CD4-positive, alpha-beta T cell treated with Interleukin-6 at 100 ng/mL for 8 hours (primary cell): ENCODE measurements at regions not wholly inside any gene's neighbourhood (a gene's known extent, or its start where the extent isn't known, plus 50 kb on each side); places are given as distances from the start of the nearest gene placed in this dataset.
"Not testable (repeated sequence)": the region's sequence is repeated elsewhere in the genome, so short reads cannot be mapped to it uniquely, and the experiment has no call there.

Source experiments
- DNase-seq: peaks from one replicate; pipeline ENCODE4 v3.0.0-alpha.2; 2020; ENCODE audit warnings: mixed read lengths, low spot score

DNA sequence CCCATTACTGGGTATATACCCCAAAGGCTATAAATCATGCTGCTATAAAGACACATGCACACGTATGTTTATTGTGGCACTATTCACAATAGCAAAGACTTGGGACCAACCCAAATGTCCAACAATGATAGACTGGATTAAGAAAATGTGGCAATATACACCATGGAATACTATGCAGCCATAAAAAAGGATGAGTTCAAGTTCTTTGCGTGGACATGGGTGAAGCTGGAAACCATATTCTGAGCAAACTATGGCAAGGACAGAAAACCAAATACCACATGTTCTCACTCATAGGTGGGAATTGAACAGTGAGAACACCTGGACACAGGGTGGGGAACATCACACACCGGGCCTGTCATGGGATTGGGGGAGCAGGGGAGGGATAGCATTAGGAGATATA is 54.4 kb upstream of the MUCL1 start:
- not testable (repeated sequence) for DNase-seq

DNA sequence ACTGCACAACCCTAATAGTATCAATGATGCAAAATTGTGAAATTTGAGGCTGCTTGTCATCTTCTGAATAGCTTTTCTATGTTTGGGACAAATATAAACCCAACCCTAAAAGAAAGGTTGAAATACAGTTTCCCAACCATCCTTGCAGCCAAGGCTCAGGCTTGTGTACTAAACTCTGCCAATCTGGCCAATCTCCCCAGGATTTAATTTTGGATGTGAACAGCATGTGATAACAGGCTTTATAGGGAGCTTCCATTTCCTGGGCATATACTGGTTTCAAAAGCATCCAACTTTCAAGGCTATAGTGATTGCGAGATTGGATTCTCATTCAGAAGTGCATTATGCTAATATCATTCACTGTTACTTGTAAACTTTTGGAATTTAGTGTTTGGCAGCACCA is 55.7 kb upstream of the MUCL1 start:
- DNase-seq, result no peak

DNA sequence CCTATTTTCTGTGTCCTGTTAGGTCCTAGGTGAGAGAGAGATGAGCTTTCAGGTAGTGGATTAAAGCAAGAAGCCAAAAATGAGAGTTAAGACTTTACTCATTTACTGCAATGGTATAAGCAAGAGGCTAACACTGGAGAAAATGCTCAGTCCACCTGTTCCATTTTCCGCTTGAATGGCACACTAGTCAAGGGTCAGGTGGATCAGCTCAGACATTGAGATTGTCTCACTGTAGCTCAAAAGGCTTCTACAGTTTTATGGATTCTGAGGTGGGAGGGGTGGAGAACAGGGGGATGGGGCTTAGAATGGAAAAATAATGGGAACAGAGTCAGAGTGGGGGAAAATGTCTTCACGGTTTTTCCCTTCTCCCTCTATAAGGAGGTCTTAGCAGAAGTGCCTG is 57.3 kb upstream of the MUCL1 start:
- no peak for DNase-seq

DNA sequence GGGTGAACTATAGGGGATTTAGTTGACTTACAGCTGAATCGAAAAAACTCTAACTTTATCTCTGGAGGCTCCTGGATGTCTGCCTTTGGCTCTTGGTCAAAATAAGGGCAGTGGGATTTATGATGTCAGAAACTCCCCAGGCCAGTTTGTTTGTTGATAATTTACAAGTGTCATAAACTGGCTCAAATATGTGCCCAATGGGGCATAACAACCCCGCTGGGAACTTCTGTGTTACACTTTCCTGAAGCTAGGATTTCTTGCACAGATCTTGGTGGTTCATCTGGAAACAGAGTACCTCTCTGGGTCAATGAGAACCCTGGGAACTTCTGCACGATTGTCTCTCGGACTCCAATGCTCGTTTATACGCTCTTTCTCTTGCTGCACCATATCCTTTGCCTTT is 58.7 kb upstream of the MUCL1 start:
- no peak for DNase-seq

DNA sequence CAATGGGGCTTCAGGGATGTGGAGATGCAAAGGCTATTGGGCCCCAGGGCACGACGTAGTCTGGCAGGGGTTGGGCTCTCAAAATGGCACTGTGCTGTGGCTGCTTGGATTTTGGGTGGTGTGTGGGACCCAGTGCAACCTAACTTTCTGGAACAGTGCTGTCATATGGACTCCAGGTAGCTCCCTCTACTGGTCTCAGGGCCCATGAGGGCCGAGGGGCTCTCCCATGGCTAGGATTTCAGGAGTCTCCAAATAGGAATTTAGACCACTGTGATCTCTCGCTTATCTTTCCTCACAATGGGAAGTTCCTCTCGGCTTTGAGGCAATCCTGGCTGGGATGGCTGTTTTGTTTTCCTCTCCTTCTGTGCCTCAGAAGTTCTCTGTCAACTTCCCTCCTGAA is 68.2 kb upstream of the MUCL1 start:
- DNase-seq, result no peak

DNA sequence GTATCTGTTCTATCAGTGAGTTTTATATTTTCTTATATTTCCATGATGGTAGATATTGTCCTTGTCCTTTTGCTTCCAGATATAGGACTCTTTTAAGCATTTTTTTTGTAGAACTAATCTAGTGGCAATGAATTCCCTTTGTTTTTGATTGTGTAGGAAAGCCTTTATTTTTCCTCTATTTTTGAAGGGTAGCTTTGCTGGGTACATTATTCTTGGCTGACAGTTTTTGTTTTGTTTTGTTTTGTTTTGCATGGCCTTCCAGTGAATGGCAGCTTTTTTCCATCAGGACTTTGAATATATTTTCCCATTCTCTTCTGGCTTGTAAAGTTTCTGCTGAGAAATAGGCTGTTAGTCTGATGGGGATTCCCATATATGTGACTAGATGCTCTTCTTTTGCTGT is 70.2 kb upstream of the MUCL1 start:
- DNase-seq, result no peak

DNA sequence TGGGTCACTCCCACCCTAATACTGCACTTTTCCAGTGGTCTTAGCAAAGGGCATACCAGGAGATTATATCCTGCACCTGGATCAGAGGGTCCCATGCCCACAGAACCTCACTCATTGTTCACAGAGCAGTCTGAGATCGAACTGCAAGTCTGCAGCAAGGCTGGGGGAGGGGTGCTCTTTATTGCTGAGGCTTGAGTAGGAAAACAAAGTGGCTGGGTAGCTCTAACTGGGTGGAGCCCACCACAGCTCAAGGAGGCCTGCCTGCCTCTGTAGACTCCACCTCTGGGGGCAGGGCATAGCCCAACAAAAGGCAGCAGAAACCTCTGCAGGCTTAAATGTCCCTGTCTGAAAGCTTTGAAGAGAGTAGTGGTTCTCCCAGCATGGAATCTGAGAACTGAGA is 77.3 kb upstream of the MUCL1 start:
- DNase-seq, result peak; percentile 20

DNA sequence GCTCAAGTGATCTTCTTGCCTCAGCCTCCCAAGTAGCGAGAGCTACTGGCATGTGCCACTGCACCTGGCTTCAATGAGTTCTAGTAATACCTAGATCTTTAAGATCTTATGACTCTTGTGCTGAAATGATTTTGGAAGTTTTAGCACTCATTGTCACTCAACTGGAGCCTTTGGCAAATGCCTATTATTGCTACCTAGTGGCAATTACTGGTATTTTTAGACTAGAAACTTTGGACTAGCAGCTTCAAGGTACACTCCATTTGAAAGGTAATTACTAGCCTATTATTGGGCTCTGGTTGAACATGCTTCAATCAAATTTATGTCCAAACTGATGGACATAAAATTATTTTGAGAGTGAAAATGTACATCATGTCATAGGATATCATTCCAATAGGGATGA is 80.7 kb upstream of the MUCL1 start:
- no peak for DNase-seq

DNA sequence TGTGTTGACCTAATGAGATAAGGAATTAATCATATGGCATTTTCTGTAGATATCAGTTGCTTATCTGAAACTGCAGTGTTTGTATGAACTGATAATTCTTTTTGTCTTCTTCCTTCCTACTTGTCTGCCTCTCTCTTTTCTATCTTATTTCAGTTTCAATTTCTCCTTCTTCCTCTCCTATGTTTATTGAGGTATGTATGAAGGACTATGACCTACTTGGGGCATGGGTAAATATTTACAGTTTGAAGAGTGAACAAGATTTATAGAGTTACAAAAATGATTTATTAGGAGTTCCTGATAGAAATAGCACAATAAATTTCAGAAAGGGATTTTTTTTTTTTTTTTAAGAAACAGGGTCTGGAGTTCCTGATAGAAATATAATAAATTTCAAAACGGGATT is 88.7 kb upstream of the MUCL1 start:
- DNase-seq, result no peak

DNA sequence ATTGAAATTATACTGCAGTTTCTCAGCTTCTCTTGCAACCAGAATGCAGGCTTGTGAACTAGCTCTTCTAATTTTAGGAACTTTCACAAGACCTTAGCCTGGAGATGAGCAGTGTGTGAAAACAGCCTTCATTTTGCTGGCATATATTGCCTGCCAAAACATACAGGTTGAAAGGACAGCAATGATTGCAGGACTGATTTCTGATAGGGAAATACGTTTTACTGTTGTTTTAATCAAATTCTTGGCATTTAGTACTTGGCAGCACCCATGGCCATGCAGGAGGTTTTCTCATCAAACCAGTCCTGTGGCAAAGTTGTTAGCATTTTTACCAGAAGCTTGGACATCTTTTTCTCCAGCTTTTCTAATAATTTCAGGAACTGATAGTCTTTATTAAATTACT is 91.9 kb upstream of the MUCL1 start:
- no peak for DNase-seq

DNA sequence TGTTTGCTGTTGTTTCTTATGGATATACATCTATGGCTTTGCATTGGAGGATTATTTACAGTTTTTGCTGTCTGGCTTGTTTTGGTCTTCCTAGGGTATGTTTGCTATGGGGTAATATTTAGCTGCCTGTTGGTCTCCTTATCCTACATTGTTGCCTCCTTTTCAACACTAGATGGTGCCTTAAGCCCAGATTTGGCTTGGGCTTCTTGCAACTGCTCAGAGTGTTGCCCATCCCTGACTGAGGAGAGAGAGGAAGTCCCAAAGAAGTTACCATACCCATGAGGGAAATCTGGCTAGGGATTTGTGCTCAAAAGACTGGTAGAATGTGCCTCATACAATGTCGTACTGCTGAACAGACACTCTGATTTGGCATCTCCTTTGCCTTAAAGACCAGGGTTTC is 94.6 kb upstream of the MUCL1 start:
- DNase-seq, result peak; percentile 16

DNA sequence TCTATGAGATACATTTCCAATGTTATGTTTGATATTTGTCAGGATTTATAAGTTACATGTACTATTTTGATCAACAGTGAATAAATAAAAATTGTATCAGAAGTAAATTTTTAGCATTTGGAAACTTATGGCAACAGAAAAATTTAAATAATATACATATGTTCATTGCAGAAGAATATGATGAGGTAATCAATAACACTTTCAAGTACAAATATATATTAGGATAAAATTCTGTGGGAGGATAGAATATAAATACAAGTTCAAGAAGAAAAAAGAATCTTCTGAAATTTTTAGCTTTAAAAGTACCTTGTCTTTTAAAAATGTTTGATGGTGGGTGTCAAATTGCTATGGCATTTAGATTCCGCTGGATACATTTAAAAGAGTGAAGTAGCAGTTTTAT is 102.8 kb upstream of the MUCL1 start:
- no peak for DNase-seq

DNA sequence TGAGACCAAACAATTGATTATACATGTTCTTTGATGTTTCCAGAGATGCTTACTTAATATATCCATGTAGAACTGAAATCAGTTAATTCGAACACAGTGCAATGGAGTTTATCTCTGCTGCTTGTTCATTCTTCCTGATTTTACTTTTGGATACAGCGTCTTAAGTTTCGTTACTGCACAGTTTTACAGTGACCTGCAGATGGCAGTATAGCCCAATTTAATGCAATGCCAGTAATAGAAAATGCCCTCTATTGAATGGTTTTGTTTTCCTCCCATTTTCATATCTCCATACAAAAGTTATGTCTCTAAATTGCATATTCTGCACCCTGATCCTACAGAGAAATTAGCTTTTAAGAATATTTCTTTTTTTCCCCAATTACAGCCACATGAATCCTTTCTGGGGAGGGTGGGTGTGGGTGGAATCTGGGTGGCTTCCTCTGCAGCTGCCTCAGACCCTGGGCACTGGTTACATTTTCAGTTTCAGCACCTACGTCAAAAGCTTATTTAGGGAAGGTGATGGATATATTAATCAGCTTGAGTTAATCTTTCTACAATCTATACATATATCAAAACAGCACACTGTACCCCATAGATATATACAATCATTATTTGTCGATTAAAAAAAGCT is 101.1 kb upstream of the DCD start:
- DNase-seq, result peak; percentile 57

DNA sequence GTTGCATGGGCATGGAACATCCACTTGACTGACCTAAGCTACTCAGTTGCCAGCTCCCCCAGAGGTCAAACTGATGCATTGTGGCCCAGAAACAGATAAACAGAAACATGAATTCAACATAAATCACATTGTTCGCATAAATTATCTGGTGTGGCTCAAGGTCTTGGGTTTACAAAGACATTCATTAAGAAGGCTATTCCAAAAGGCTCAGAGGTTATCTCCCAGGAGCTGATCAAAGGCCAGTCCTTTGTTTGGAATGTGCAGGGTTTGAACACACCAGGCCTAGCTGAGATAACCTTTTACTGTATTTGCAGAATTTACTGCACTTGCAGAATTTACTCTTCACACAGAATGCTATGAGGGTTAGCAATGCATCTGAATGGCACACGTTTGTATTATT is 96.4 kb upstream of the DCD start:
- no peak for DNase-seq

DNA sequence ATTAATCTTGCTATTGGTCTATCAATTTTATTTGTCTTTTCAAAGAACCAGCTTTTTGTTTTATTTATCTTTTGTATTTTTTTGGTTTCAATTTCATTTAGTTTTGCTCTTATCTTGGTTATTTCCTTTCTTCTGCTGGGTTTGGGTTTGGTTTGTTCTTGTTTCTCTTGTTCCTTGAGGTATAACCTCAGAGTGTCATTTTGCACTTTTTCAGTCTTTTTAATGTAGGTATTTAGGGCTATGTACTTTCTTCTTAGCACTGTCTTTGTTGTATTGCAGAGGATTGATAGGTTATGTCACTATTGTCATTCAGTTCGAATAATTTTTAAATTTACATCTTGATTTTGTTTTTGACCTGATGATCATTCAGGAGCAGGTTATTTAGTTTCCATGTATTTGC is 92.7 kb upstream of the DCD start:
- DNase-seq, result no peak

DNA sequence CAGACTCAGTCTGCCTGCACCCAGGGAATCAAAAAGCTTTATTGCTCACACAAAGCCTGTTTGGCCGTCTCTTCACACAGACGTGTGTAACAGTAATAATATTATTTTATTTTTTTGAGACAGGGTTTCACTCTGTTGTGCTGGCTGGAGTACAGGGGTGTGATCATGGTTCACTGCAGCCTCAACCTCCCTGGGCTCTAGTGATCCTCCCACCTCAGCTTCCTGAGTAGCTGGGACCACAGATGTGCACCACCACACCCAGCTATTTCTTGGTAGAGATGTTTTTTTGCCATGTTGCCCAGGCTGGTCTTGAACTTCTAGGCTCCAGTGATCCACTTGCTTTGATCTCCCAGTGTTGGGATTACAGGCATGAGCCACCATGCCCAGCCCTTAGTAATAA is 88.4 kb upstream of the DCD start:
- DNase-seq, result no peak

DNA sequence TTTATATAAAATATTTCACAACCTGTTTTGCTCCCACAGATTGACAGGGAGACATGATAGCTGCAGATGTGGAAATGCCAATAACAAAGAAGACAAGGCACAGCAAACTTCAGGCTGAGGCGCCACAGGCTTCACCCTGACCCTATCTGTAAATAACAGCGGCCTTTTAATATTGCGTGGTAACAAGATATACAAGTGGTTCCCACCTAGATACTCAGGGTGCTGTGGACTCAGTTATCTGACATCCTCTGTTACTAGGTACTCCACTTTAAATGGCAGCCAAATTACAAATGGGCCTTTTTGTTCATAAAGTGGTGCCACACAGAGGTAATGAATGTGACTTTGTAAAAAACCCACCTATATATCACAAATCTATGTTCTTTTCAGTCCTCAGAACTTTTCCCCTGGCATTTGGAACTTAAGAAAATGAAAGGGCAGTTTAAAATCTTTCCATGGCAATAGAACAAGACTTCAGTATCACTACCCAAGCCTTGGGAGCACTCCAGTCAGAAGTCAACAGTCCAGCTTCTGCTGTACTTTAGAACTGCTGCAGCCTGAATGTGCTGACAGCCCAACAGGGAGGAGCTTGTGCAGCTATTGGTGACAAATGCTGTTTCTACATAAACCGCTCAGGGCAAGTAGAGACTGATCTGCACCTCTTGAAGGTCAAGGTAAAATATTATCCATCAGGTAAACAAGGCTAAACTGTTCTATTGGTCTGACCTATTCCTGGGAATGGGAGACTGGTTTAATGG is 86.2 kb upstream of the DCD start:
- DNase-seq, result no peak

DNA sequence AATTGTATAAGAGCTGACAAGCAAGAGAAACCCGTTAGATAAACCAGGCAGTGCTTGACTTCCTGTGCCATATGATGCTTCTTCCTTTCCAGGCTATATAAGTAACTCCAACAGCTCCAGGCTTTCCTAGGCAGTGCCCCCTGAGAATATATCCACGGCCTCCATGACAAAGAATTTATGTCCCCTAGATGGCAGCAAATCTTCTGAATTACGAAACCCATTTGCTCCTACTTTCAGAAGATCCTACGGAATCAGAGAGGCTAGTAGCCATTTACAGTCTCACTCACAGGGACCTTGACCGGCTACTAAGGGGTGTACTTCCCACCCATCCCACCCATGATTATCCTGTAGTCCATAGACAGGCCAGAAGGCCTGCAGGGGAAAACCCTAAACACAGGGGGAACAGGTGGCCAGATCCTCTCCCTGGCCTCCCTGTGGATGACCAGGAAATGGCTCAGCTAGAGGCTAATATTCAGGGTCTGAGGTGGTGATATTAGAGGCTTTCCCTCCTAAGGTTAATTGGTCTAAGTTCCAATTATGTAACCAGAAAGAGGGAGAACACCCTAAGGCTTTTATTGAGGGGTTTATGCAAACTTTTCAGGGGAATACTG is 77.2 kb upstream of the DCD start:
- DNase-seq, result no peak

DNA sequence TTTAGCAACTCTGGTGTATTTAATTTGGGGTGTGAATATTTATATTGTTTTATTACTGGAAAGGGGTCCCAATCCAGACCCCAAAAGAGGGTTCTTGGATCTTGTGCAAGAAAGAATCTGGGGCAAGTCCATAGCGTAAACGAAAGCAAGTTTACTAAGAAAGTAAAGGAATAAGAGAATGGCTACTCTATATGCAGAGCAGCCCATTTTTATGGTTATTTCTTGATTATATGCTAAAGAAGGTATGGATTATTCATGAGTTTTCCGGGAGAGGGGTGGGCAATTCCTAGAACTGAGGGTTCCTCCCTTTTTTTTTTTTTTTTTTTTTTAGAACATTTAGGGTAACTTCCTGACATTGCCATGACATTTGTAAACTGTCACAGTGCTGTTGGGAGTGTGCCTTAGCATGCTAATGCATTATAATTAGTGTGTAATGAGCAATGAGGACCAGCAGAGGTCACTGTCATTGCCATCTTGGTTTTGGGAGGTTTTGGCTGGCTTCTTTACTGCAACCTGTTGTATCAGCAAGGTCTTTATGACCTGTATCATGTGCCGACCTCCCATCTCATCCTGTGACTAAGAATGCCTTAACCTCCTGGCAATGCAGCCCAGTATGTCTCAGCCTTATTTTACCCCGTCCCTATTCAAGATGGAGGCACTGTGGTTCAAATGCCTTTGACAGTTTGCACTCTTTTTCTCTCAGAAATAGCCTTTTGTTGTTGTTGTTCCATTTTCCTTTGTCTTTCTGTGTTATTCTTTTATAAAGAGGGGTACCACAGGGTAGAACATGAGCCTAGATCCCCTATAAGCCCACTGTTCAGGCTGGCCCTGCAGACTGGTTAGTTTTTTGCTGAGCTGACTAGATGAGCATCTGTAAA is 75.5 kb upstream of the DCD start:
- peak; percentile 34 for DNase-seq

DNA sequence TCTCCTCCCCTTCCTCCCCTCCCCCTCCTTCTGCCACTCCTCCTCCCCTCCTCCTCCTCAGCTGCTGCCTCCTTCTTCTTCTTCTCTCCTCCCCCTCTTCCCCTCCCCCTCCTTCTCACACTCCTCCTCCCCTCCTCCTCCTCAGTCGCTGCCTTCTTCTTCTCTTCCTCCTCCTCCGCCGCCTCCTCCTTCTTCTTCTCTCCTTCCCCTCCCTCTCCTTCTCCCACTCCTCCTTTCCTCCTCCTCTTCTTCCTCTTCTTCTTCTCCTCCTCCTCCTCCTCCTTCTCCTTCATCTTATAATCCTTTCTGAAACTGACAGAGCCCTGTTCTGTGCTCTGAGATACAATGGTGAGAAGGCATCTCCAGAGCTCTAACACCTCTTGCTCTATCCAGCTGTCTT is 73.1 kb upstream of the DCD start:
- no peak for DNase-seq

DNA sequence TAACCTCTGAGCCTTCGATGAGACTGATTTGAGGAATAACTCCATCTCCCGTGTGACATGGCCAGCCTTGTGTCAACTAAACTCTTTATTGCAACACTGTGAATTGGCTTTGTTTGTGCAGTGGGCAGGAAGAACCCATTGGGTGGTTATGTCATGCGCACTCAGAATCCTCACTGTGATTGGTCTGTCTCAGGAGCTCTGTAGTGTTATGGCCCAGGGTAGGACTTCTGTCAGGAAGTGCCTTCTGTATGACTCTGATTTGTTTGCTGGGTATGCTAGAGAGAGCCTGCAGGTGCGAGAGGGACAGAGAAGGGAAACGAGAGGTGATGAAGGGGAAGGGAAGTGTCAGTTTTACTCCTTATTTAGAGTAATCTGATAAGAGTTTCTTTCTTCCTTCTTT is 71.5 kb upstream of the DCD start:
- no peak for DNase-seq

DNA sequence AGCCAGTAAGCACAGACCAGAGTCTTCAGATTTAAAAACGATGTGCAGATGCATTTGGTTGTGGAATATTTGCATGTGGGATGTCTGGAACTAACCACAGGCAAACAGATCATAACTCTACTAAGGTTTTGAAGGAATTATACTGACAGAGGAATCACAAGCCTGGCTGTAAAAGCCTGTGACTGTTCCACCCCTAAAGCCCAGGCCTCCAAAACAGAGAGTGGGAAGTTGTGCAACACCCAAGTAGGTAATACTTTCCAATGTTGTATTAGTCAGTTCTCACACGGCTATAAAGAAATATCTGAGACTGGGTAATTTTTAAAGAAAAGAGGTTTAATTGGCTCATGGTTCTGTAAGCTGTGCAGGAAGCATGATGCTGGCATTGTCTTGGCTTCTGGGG is 68.1 kb upstream of the DCD start:
- DNase-seq, result no peak

DNA sequence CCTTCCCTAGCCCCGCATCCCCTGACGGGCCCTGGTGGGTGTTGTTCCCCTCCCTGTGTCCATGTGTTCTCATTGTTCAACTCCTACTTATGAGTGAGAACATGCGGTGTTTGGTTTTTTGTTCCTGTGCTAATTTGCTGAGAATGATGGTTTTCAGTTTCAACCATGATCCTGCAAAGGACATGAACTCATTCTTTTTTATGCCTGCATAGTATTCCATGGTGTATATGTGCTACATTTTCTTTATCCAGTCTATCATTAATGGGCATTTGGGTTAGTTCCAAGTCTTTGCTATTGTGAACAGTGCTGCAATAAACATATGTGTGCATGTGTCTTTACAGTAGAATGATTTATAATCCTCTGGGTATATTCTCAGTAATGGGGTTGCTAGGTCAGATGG is 65.7 kb upstream of the DCD start:
- DNase-seq, result not testable (repeated sequence)
